Esophagus squamous epithelium (tissue), 4 donors: ENCODE measurements at regions not wholly inside any gene's neighbourhood (a gene's known extent, or its start where the extent isn't known, plus 50 kb on each side); places are given as distances from the start of the nearest gene placed in this dataset.

Source experiments
- CTCF ChIP-seq, 6 experiments: fragments of 450-650 bp in 4 of 6; fragments of 200-600 bp in 2 of 6; sonication (generic) in 2 of 6; IDR thresholded peaks; one replicate each; pipeline ENCODE4 v1.5.1; 2016 to 2019; ENCODE audit warnings: antibody characterized with exemption in 6 of 6, mild to moderate bottlenecking in 4 of 6, moderate library complexity in 4 of 6
- POLR2A ChIP-seq, 4 donors: fragments of 450-650 bp; IDR thresholded peaks; one replicate each; pipeline ENCODE4 v1.6.1; 2017; ENCODE audit warnings: antibody characterized with exemption in 4 of 4, mild to moderate bottlenecking in 4 of 4, moderate library complexity in 3 of 4

- TF ChIP-seq CTCF (IDR thresholded peaks at IDR 0.05) (no peak), POLR2A (IDR thresholded peaks at IDR 0.05) (no peak)
Measured at GRCh38 chr9:86751956-86752355, 195.3 kb downstream of the GAS1 start.
